IMR-90 (cell line): ENCODE measurements at regions not wholly inside any gene's neighbourhood (a gene's known extent, or its start where the extent isn't known, plus 50 kb on each side); places are given as distances from the start of the nearest gene placed in this dataset.

Source experiments
- ATAC-seq: fragments of 200-7000 bp; cut with Tn5 transposase; 2 replicates; pipeline ENCODE4 v1.9.1; 2020; ENCODE audit warnings: low read depth, mild to moderate bottlenecking, moderate library complexity
- BruUV-seq: library from RNA; stranded (reverse); fragments of 400-500 nt; replicated peaks from 2 replicates; lab custom pipeline; 2021; lab: Mats Ljungman, UMichigan
- CTCF ChIA-PET: fragments of 300-600 bp; formaldehyde crosslinking; extraction: SDS; loops from one replicate; lab custom pipeline; 2021; ENCODE audit warnings: antibody characterized with exemption; lab: Yijun Ruan, JAX
- POLR2A ChIA-PET: fragments of 300-600 bp; sonication (Branson Sonifier 250); formaldehyde crosslinking; loops from one replicate; lab custom pipeline; 2022; ENCODE audit warnings: antibody characterized with exemption; ENCODE audit not compliant: unreplicated experiment; lab: Charles Lee
- DNase-seq: peaks from one replicate; pipeline ENCODE4 v3.0.0; 2013
- H2AFZ ChIP-seq: replicated peaks from 2 replicates; pipeline ENCODE3; 2013; ENCODE audit warnings: low read length, mild to moderate bottlenecking; ENCODE audit not compliant: poor library complexity
- H2AK5ac ChIP-seq: 2 replicates; pipeline ENCODE4 v1.6.1; 2013; ENCODE audit warnings: low read depth, low read length, inconsistent platforms
- H2AK9ac ChIP-seq: replicated peaks from 2 replicates; pipeline ENCODE3; 2013; ENCODE audit warnings: mild to moderate bottlenecking, low read depth, low read length, moderate library complexity; ENCODE audit not compliant: poor library complexity
- H2BK120ac ChIP-seq: 2 replicates; pipeline ENCODE4 v1.6.1; 2013; ENCODE audit warnings: low read depth, low read length, inconsistent platforms
- H2BK15ac ChIP-seq: 3 replicates; pipeline ENCODE4 v1.6.1; 2013; ENCODE audit warnings: low read depth, low read length, inconsistent platforms
- H2BK20ac ChIP-seq: 2 replicates; pipeline ENCODE4 v1.6.1; 2013; ENCODE audit warnings: low read depth, mild to moderate bottlenecking, inconsistent platforms, low read length, moderate library complexity
- H2BK5ac ChIP-seq: 2 replicates; pipeline ENCODE4 v1.6.1; 2013; ENCODE audit warnings: mild to moderate bottlenecking, low read depth, low read length, inconsistent platforms; ENCODE audit not compliant: poor library complexity, severe bottlenecking
- H3K14ac ChIP-seq: replicated peaks from 2 replicates; pipeline ENCODE4 v1.6.1; 2013; ENCODE audit warnings: low read depth, low read length, inconsistent platforms
- H3K18ac ChIP-seq: 2 replicates; pipeline ENCODE4 v1.6.1; 2013; ENCODE audit warnings: low read depth, low read length, control low read depth
- H3K23ac ChIP-seq: 2 replicates; pipeline ENCODE4 v1.6.1; 2013; ENCODE audit warnings: low read depth, low read length, inconsistent platforms
- H3K27ac ChIP-seq: 2 replicates; pipeline ENCODE4 v1.5.1; 2013; ENCODE audit warnings: mild to moderate bottlenecking, control low read depth, low read length; ENCODE audit not compliant: insufficient read depth
- H3K27me3 ChIP-seq: 2 replicates; pipeline ENCODE4 v1.6.1; 2013; ENCODE audit warnings: low read length; ENCODE audit not compliant: control insufficient read depth, insufficient read depth
- H3K36me3 ChIP-seq: 2 replicates; pipeline ENCODE4 v1.6.1; 2013; ENCODE audit warnings: low read length, mixed read lengths; ENCODE audit not compliant: control insufficient read depth, insufficient read depth
- H3K4ac ChIP-seq: 2 replicates; pipeline ENCODE4 v1.6.1; 2013; ENCODE audit warnings: low read depth, low read length, inconsistent platforms
- H3K4me1 ChIP-seq: 2 replicates; pipeline ENCODE4 v1.6.1; 2013; ENCODE audit warnings: low read length, mixed read lengths; ENCODE audit not compliant: control insufficient read depth, insufficient read depth
- H3K4me2 ChIP-seq: 2 replicates; pipeline ENCODE4 v1.6.1; 2013; ENCODE audit warnings: low read depth, mild to moderate bottlenecking, control low read depth, low read length, moderate library complexity
- H3K4me3 ChIP-seq: 2 replicates; pipeline ENCODE4 v1.5.1; 2013; ENCODE audit warnings: low read depth, mild to moderate bottlenecking, control low read depth, low read length, moderate library complexity; ENCODE audit not compliant: insufficient read depth
- H3K56ac ChIP-seq: 2 replicates; pipeline ENCODE4 v1.6.1; 2013; ENCODE audit warnings: low read length, inconsistent platforms; ENCODE audit not compliant: insufficient read depth; ENCODE audit errors: extremely low read depth
- H3K79me1 ChIP-seq, 2 experiments: 2 replicates each; pipeline ENCODE4 v1.6.1; 2013; ENCODE audit warnings: low read length in 2 of 2, inconsistent platforms in 1 of 2, low read depth in 1 of 2
- H3K9ac ChIP-seq: 2 replicates; pipeline ENCODE4 v1.6.1; 2013; ENCODE audit warnings: low read depth, low read length, control low read depth
- H3K9me1 ChIP-seq: 2 replicates; pipeline ENCODE4 v1.6.1; 2013; ENCODE audit warnings: low read length, inconsistent platforms; ENCODE audit not compliant: insufficient read depth
- H3K9me3 ChIP-seq: 2 replicates; pipeline ENCODE4 v1.6.1; 2013; ENCODE audit warnings: low read length; ENCODE audit not compliant: control insufficient read depth, insufficient read depth
- H4K20me1 ChIP-seq: 2 replicates; pipeline ENCODE4 v1.6.1; 2013; ENCODE audit warnings: low read length, inconsistent platforms; ENCODE audit not compliant: insufficient read depth
- H4K5ac ChIP-seq: 2 replicates; pipeline ENCODE4 v1.6.1; 2013; ENCODE audit warnings: mild to moderate bottlenecking, low read depth, low read length, control low read depth
- H4K8ac ChIP-seq, 2 experiments: 2 replicates each; pipeline ENCODE4 v1.6.1; 2013; ENCODE audit warnings: low read depth in 2 of 2, low read length in 2 of 2, control low read depth in 1 of 2, inconsistent platforms in 1 of 2
- H4K91ac ChIP-seq: 2 replicates; pipeline ENCODE4 v1.6.1; 2013; ENCODE audit warnings: low read depth, low read length, inconsistent platforms; ENCODE audit not compliant: insufficient read depth
- FOS ChIP-seq: fragments of 150-350 bp; IDR thresholded peaks from 2 replicates; pipeline ENCODE4 v1.6.1; 2016; ENCODE audit warnings: low read depth, low read length
- MAZ ChIP-seq: IDR thresholded peaks from 2 replicates; pipeline ENCODE4 v1.6.1; 2012; ENCODE audit warnings: low read depth, mild to moderate bottlenecking, low read length, improper control_type of control experiment, moderate library complexity, borderline replicate concordance
- MXI1 ChIP-seq: IDR thresholded peaks from 2 replicates; pipeline ENCODE4 v1.6.1; 2012; ENCODE audit warnings: low read depth, mild to moderate bottlenecking, low read length, moderate library complexity, borderline replicate concordance
- NFE2L2 ChIP-seq: fragments of 150-350 bp; IDR thresholded peaks from 2 replicates; pipeline ENCODE4 v1.6.1; 2016; ENCODE audit warnings: low read depth, mild to moderate bottlenecking, low read length
- RAD21 ChIP-seq: IDR thresholded peaks from 2 replicates; pipeline ENCODE4 v1.6.1; 2012; ENCODE audit warnings: low read length, improper control_type of control experiment
- RCOR1 ChIP-seq: IDR thresholded peaks from 2 replicates; pipeline ENCODE4 v1.6.1; 2012; ENCODE audit warnings: mild to moderate bottlenecking, low read length, improper control_type of control experiment; ENCODE audit not compliant: insufficient replicate concordance
- WGBS, 2 experiments: methylation state at CpG; one replicate each; pipeline versions ENCODE4 v1.1.5 to v1.1.7; 2013; ENCODE audit warnings: missing lambda C conversion rate in 2 of 2; ENCODE audit not compliant: insufficient read length in 1 of 2; ENCODE audit errors: extremely low coverage in 2 of 2; 5-methylcytosine and 5-hydroxymethylcytosine counted together
- dilution Hi-C: fragments of 300-500 bp; cut with HindIII; formaldehyde crosslinking; loops from one replicate; pipeline ENCODE4 v1.14.3; 2018; ENCODE audit warnings: low sequenced_read_pairs; ENCODE audit not compliant: unreplicated experiment
- in situ Hi-C: fragments of 300-500 bp; cut with MboI; formaldehyde crosslinking; loops from 3 replicates; pipeline ENCODE4 v1.14.3; 2019; ENCODE audit warnings: low sequenced_read_pairs, inconsistent platforms, mixed read lengths
- intact Hi-C: fragments of 100-400 bp; cut with micrococcal nuclease; formaldehyde crosslinking; loops from 2 replicates; pipeline ENCODE4 v1.10.0; 2022
- TF ChIP-seq, protein P1 (sequence below): conservative IDR thresholded peaks from 2 replicates; pipeline ENCODE4 v1.5.1; 2012; ENCODE audit warnings: mild to moderate bottlenecking, low read depth, low read length, improper control_type of control experiment
- TF ChIP-seq, protein P2 (sequence below): fragments of 150-350 bp; IDR thresholded peaks from 2 replicates; pipeline ENCODE4 v1.6.1; 2016; ENCODE audit warnings: low read depth, mild to moderate bottlenecking, low read length, moderate library complexity, borderline replicate concordance

DNA sequence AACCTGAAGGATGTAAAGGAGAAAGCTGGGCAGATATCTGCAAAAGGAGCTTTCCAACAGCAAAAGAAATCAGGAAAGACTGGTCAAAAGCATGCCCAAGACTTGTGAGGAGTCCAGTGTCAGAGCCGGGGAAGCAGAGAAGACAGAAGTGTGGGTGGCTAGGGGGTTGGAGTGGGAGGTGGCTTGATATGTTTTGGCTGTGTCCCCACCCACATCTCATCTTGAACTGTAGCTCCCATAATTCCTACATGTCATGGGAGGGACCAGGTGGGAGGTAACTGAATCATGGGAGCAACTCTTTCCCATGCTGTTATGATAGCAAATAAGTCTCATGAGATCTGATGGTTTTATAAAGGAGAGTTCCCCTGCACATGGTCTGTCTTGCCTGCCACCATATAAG is 84.9 kb downstream of the INHBA start:
- Histone ChIP-seq H3K27ac (no peak overlapping the region), H3K18ac (no peak overlapping the region), H2BK15ac (no peak overlapping the region), H4K8ac (no peak overlapping the region), H3K4me2 (no peak overlapping the region), H2AK9ac (no peak overlapping the region), H4K20me1 (no peaks in the 10 kb centered on the region), H3K79me1 (no peaks in the 10 kb centered on the region), H3K9me1 (no peaks in the 10 kb centered on the region), H2BK5ac (no peak overlapping the region), H3K27me3 (no peaks in the 10 kb centered on the region), H3K4me3 (no peak overlapping the region), H2AK5ac (no peak overlapping the region), H3K4me1 (no peaks in the 10 kb centered on the region), H3K14ac (no peak overlapping the region), H3K9ac (no peak overlapping the region), H2BK120ac (no peak overlapping the region), H3K9me3 (no peaks in the 10 kb centered on the region), H4K5ac (no peak overlapping the region), H2AFZ (no peak overlapping the region), H3K4ac (no peak overlapping the region), H3K23ac (no peak overlapping the region), H3K56ac (no peak overlapping the region), H2BK20ac (no peak overlapping the region), H4K91ac (no peak overlapping the region), H3K36me3 (no peaks in the 10 kb centered on the region)
- intact Hi-C loops, result no loop called here
- in situ Hi-C loops, result no loop called here
- dilution Hi-C loops, result no loop called here
- BruUV-seq, result no TSS peak
- POLR2A ChIA-PET, result no interaction called here
- TF ChIP-seq RCOR1 (no peak), MXI1 (no peak), NFE2L2 (no peak), RAD21 (no peak), MAZ (no peak), FOS (no peak)
- TF ChIP-seq, protein P1, sequence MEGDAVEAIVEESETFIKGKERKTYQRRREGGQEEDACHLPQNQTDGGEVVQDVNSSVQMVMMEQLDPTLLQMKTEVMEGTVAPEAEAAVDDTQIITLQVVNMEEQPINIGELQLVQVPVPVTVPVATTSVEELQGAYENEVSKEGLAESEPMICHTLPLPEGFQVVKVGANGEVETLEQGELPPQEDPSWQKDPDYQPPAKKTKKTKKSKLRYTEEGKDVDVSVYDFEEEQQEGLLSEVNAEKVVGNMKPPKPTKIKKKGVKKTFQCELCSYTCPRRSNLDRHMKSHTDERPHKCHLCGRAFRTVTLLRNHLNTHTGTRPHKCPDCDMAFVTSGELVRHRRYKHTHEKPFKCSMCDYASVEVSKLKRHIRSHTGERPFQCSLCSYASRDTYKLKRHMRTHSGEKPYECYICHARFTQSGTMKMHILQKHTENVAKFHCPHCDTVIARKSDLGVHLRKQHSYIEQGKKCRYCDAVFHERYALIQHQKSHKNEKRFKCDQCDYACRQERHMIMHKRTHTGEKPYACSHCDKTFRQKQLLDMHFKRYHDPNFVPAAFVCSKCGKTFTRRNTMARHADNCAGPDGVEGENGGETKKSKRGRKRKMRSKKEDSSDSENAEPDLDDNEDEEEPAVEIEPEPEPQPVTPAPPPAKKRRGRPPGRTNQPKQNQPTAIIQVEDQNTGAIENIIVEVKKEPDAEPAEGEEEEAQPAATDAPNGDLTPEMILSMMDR, result no peak
- TF ChIP-seq, protein P2, sequence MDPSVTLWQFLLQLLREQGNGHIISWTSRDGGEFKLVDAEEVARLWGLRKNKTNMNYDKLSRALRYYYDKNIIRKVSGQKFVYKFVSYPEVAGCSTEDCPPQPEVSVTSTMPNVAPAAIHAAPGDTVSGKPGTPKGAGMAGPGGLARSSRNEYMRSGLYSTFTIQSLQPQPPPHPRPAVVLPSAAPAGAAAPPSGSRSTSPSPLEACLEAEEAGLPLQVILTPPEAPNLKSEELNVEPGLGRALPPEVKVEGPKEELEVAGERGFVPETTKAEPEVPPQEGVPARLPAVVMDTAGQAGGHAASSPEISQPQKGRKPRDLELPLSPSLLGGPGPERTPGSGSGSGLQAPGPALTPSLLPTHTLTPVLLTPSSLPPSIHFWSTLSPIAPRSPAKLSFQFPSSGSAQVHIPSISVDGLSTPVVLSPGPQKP, result no peak
- ATAC-seq (no peak), DNase-seq (no peak)
- CTCF ChIA-PET, result no interaction called here
- WGBS, 2 experiments, result no CpG with 5 or more reads among the region's 1 CpG
